Amygdala (tissue), 56 donors: ENCODE measurements at regions not wholly inside any gene's neighbourhood (a gene's known extent, or its start where the extent isn't known, plus 50 kb on each side); places are given as distances from the start of the nearest gene placed in this dataset.
A peak's percentile ranks its signal among the peaks of the same experiment; 100 is the strongest.
"Not testable (repeated sequence)": the region's sequence is repeated elsewhere in the genome, so short reads cannot be mapped to it uniquely, and the experiment has no call there.

ENCODE experiments used
- DNase-seq, 56 donors: peaks; one replicate each; lab custom pipeline; 2025; lab: John Stamatoyannopoulos, UW

- no peak for DNase-seq
Observed at GRCh38 chr12:13411287-13411686, 214.8 kb downstream of the EMP1 start.

GRCh38 chr12:13405961-13406703, 209.6 kb downstream of the EMP1 start:
- no peak for DNase-seq

- no peak for DNase-seq
Observed at GRCh38 chr12:13404631-13405473, 208.3 kb downstream of the EMP1 start.

- DNase-seq: no peak
Observed at GRCh38 chr12:13404111-13404628, 207.6 kb downstream of the EMP1 start.

GRCh38 chr12:13391375-13391774, 194.8 kb downstream of the EMP1 start:
- not testable (repeated sequence) for DNase-seq

GRCh38 chr12:13390918-13391317, 194.4 kb downstream of the EMP1 start:
- DNase-seq: no peak

- DNase-seq: peak in 55 of 56 donors; percentile 16 to 96 (median 82)
Observed at GRCh38 chr12:13390381-13390861, 193.9 kb downstream of the EMP1 start.

- no peak for DNase-seq
Observed at GRCh38 chr12:13387101-13387500, 190.6 kb downstream of the EMP1 start.

- DNase-seq: peak in 6 of 56 donors; percentile 9 to 37 (median 28)
Observed at GRCh38 chr12:13386323-13387039, 190.0 kb downstream of the EMP1 start.

- DNase-seq: no peak
Observed at GRCh38 chr12:13383379-13383778, 186.9 kb downstream of the EMP1 start.

GRCh38 chr12:13380297-13380696, 183.8 kb downstream of the EMP1 start:
- DNase-seq: no peak

GRCh38 chr12:13379531-13380188, 183.1 kb downstream of the EMP1 start:
- DNase-seq: no peak

GRCh38 chr12:13377698-13378097, 181.2 kb downstream of the EMP1 start:
- DNase-seq: no peak

- no peak for DNase-seq
Observed at GRCh38 chr12:13376610-13377373, 180.3 kb downstream of the EMP1 start.

GRCh38 chr12:13375583-13376345, 179.2 kb downstream of the EMP1 start:
- DNase-seq: no peak

GRCh38 chr12:13374793-13375192, 178.3 kb downstream of the EMP1 start:
- peak in 4 of 56 donors; percentile 4 to 26 (median 6) for DNase-seq

- DNase-seq: no peak
Observed at GRCh38 chr12:13373803-13374202, 177.3 kb downstream of the EMP1 start.

GRCh38 chr12:13373131-13373530, 176.6 kb downstream of the EMP1 start:
- no peak for DNase-seq

GRCh38 chr12:13372386-13372785, 175.9 kb downstream of the EMP1 start:
- DNase-seq: no peak
